Stimulated activated CD8-positive, alpha-beta memory T cell treated with anti-CD3 and anti-CD28 coated beads, Interleukin-15, amount 100 ng/mL, for 24 hours (primary cell): ENCODE measurements at regions not wholly inside any gene's neighbourhood (a gene's known extent, or its start where the extent isn't known, plus 50 kb on each side); places are given as distances from the start of the nearest gene placed in this dataset.
"Not testable (repeated sequence)": the region's sequence is repeated elsewhere in the genome, so short reads cannot be mapped to it uniquely, and the experiment has no call there.

ENCODE experiments used
- DNase-seq: peaks from one replicate; pipeline ENCODE4 v3.0.0-alpha.2; 2020; ENCODE audit warnings: low read depth

GRCh38 chr6:104506429-104506828 is 353.3 kb downstream of the HACE1 start:
- DNase-seq: no peak

DNA sequence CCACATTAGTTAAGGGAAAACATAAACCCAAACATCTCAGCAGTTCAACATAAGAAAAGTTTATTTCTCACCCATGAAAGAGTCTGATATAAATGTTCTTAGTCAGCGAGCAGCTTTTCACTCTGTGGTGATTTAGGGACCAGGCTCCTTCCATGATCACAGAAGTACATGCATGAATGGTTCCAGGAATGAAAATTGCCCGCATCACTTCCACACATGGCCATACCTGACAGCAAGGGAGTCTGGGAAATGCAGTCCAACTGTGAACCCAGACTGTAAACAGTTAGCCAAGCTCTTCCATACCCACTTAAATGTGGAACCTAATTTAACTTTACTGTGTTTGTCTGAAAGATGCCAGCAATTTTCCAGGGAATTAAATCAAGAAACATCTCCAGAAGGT is 353.9 kb downstream of the HACE1 start:
- DNase-seq: no peak

- no peak for DNase-seq
These were observed 359.5 kb downstream of the HACE1 start for GRCh38 chr6:104500265-104500664.

- no peak for DNase-seq
These were observed 373.7 kb downstream of the HACE1 start for GRCh38 chr6:104486035-104486434.

DNA sequence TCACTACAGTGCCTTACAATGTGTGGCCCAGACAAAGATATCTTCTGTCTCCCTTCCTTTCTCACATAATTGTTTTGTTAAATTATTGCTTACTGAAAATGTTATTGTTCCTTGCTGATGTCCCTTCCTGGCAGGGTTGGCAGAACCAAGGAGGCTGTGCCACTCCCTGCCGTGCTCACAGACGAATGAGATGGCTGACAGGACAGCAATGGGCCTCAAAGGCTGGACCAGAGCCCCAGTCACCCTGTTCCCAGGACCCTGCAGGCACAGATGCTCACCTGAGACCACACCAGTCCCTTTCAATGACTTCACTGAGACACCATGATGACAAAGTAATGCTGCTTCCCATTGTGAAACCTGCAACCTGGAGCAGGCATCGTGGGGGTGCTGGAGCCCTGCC is 375.1 kb downstream of the HACE1 start:
- no peak for DNase-seq

DNA sequence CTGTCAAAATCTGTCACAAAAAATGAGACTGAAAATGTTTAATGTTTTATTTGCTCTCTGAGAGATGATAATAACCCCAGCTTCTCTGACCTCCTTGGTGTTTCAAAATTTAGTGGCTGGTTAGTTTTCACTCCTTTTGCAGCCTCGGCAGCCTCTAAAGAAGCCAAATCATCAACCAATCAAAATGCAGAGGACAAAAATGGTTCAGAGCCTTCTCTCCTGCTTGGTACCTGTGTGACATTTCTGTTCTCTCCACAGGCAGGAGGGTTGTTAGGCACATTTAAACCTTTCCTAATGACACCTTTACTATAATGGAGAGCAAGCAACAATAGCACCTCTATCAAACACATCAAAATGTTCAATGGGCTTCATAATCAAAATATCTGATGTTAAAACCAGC is 375.5 kb downstream of the HACE1 start:
- no peak for DNase-seq

DNA sequence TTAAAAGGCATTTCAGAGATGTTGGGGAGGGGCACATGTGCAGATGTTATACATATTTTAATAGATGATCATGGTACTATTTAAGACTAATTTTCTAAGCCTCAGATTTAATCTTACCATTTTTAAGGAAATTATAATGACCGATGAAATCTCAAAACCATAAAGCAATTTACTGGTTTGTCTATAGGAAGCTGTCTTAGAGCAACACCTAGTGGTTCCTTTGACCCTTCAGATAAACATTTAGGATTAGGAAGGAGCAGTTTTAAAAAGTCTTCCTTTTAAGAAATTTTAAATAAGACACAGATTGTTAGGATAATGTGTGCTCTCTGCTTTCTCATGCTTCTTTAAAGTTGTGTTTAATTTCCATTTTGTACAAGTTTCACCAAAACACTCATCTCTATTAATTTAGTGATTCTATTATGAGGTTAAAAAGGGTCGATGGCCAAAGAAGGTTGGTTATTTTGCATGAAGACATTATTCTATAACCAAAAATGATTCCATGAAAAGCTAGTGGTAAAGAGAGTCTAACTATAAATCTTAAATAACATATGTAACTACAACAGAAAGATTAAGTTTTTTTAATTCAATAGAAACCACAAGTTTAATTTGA is 376.4 kb downstream of the HACE1 start:
- DNase-seq: no peak

DNA sequence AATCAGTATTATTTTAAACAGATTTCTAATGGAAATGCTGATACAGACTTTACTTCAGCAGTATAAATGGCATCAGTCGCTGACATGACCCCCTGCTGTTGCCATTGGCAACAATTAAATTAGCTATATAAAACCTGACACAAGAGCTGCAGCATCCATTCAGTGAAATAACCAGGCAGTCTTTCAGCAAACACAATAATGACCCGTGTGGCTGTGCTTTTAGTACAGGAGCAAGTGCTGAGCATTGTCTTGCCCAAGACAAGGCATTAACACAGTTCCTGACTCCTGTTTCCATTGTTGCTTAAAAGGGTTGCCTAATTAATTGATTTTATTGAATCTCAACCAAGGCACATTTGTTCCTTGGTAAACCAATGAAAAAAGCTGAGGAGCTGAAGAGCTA is 382.1 kb downstream of the HACE1 start:
- no peak for DNase-seq

GRCh38 chr6:104473021-104473429 is 386.7 kb downstream of the HACE1 start:
- DNase-seq: no peak

- no peak for DNase-seq
These were observed 387.5 kb downstream of the HACE1 start for GRCh38 chr6:104472021-104472901.

GRCh38 chr6:104466306-104466705 is 393.4 kb downstream of the HACE1 start:
- DNase-seq: no peak

GRCh38 chr6:104462811-104463599 is 396.7 kb downstream of the HACE1 start:
- DNase-seq: no peak

DNA sequence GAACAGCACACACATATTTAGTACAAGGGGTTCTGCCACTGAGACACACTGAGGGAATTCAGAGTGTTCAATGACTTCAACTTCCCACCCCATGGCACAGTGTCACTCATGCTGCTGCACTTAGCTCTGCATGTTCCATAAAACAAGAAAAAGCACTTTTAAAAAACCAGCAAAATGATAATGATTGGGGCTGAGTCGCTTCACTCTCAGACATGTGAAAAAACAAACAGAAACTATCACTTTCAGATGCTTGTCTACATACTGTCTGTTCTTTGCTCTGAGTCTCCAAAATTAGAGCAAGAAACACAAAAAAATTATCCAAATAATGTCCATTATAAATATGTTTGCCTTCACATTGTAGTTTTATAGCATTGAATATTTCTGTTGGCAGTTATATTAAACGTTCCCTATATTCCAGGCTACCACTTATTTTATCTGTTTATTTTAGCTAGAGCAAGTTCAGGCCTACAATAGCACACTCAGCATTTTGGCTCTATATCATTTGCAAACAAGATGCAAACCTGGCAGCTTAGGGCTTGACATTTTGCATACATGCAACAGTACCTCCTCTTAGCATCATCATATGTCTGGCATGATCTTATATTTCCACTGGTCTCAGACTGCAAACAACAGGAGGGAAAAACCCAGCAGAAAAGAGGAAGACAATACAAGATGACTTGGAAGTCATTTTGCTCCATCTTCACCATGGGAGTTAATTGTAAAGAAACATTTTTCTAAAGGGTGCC is 398.8 kb downstream of the HACE1 start:
- no peak for DNase-seq

GRCh38 chr6:104459543-104459942 is 400.2 kb downstream of the HACE1 start:
- no peak for DNase-seq

DNA sequence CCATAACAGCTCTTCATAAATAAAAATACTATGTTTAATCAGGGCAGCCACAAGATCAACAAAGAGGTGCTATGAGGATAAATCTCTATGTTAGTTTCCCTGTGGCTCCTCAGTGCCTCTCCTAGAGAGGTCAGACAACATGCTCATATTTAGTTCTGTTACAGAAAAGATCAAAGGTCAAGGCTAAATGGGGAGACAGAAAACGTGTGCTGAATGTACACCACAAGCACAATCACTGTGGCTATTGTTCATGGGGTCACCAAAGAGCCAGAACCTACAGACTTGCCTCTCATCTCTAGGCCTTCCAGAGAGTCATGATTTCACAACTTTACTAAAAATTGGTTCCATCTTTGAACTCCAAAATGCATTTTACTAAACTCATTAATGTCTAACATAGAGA is 409.8 kb downstream of the HACE1 start:
- DNase-seq: no peak

DNA sequence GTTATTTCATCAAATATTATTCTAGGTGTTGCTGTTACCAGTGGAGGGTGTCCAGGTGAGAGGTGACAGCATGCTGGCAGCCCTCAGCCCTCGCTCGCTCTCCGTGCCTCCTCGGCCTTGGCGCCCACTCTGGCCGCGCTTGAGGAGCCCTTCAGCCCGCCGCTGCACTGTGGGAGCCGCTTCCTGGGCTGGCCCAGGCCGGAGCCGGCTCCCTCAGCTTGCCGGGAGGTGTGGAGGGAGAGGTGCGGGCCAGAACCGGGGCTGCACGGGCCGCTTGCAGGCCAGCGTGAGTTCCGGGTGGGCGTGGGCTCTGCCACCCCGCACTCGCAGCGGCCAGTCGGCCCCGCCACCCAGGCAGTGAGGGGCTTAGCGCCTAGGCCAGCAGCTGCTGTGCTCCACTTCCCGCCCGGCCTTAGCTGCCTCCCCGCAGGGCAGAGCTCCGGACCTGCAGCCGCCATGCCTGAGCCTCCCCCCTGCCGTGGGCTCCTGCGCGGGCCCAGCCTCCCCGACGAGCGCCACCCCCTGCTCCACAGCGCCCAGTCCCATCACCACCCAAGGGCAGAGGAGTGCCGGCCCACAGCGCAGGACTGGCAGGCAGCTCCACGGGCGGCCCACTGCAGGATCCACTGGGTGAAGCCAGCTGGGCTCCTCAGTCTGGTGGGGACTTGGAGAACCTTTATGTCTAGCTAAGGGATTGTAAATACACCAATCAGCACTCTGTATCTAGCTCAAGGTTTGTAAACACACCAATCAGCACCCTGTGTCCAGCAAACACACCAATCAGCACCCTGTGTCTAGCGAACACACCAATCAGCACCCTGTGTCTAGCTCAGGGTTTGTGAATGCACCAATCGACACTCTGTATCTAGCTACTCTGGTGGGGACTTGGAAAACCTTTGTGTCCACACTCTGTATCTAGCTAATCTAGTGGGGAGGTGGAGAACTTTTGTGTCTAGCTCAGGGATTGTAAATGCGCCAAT is 413.3 kb downstream of the HACE1 start:
- DNase-seq: not testable (repeated sequence)

- no peak for DNase-seq
These were observed 425.2 kb downstream of the HACE1 start for GRCh38 chr6:104434519-104434918.

GRCh38 chr6:104431096-104431495 is 428.6 kb downstream of the HACE1 start:
- DNase-seq: no peak

DNA sequence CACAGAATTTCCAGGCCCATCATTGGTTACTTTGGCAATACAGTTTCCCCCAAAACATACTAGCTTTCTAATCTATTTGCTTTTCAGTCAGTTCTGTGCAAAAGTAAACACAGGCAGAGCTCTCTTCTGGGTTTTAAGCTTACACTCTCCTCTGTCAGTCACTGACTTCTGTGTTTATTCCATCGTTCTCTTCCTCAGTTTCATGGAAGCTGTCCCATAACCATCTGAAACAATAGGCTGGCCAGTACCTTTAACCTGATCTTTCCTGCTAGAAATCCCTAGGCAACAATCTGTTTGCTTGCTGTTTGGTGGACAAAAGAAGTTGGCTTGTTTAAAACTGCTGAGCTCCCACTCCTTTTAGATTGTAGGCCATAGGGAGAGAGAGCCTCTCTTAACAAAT is 431.5 kb downstream of the HACE1 start:
- no peak for DNase-seq

DNA sequence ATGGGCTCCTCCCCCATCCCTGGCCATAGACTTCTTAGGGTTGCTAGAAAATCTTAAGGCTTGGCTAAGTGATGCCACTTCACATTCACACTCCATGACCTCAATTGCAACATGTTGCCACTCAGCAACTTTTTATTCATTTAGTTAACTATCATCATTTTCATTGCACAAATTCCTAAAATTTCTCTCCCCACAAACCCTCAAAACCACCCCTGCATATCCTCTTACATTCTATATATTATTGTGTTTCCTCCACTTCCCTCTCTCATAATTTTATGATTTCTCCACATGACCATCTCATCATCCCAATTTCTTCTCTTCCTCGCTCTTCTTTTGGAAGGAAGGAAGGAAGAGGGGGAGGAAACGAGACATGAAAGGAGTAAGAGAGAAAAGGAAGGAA is 436.0 kb downstream of the HACE1 start:
- no peak for DNase-seq

GRCh38 chr6:104421650-104422049 is 438.1 kb downstream of the HACE1 start:
- no peak for DNase-seq
